ENCODE measurements at regions not wholly inside any gene's neighbourhood (a gene's known extent, or its start where the extent isn't known, plus 50 kb on each side); places are given as distances from the start of the nearest gene placed in this dataset.

DNA sequence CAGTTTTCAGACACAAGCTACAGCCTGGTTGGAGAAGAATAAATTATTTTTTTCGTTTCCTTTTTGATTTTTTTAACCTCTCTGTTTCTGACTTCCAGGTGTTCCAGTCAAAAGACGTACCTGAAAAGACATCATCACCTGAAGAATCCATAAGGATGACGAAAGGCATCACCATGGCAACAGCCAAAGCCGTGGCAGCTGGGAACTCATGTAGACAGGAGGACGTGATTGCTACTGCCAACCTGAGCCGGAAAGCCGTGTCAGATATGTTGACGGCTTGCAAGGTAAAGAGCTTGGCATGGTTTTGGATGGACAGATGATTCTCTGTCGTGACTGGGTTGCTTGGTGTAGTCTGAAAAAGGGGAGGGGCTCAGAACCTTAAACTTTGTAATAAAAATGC, 237.0 kb upstream of the TPM1 start:
- no peak for DNase-seq (ENCODE audit: low read depth)

DNA sequence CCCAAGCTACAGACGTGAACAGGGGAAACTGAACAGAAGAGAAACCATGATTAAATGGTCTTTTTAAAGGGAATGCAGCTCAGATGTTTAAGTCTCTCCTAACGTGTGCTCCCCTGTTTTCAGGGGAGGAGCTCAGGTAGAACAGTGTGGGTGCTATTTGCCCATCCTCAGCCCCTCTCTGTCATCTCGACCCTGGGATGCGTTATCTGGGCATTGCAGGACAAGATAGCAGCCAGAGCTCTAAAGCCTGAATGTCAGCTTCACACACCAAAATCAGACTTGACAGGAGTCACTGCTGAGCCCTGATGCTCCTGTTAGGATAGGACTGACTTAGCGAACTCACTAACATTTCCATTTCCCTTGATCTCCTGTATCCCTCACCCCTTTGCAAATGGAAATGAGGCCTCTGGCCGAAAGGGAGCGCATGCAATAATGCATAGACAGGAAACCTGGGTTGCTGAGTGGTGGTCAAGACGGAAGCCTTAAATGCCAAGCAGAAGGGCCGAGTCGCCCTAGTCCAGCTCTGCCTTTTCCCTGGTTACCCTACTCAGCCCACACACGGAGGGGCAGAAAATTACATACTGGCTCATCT, 234.9 kb upstream of the TPM1 start:
- DNase-seq (ENCODE audit: low read depth): no peak

DNA sequence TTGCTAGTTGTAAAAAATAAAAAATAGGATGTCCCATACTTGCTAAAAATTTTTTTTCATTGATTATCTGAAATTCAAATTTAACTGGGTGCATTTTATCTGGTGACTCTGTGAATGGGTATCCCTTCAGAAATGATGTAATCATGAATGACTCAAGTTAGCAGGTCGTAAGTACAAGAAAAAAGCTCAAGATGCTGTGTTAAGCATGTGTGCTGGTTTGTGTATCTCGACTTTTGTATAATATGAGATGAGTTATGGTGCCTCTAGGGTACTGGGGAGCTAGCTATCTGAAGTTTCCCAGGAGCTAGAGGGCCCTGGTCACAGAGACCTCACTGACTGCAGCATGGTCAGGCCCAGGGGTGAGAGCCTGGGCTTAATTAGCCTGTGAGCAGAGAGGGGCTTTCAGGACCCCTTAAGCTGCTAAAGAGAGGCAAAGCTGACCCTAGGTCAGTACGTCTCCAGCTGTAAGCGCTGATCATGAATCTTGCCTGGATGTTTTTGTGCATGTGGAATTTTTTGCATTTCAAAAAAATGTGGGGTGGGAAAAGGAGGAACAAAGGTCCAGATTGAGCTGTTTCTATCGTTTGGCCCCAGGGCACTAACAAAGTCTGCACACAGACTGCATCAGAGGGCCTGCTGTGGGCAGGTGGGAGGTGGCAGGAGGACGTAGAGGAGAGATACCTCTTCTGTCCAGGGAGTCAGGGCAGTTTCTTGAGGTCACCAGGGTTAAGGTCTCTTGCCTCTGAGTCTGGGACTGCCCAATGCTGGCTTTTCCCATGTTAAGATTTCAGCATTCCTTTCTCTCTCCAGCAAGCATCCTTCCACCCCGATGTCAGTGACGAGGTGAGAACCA, 233.2 kb upstream of the TPM1 start:
- DNase-seq (ENCODE audit: low read depth): no peak

DNA sequence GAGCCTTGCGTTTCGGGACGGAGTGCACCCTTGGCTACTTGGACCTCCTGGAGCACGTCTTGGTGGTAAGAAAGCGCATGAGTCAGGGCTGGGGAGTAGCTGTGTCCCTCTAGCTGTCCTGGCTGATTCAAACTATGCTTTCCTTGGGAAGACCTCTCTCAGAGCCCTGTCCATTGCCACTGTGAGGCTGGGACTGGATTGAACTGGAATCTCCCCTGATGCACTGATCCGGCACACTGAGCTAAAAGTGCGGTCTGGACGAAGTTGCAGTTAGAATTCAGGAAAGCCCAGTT, 232.6 kb upstream of the TPM1 start:
- DNase-seq (ENCODE audit: low read depth): no peak

DNA sequence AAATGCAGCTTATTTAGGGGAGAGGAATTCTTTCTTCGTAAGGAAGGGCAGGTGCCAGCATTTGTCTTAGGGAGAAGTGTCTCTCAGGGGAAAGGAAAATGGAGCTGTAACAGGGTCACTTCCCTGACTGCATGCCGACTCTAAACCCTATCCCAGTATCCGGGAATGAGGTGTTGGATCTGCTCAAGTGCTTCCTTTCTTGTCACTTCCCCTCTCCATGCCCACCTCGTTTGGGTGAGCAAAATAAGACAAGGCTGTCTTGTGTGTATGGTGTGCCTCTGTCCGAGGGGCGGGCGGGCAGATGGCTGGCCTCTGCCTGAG, 230.1 kb upstream of the TPM1 start:
- no peak for DNase-seq (ENCODE audit: low read depth)

DNA sequence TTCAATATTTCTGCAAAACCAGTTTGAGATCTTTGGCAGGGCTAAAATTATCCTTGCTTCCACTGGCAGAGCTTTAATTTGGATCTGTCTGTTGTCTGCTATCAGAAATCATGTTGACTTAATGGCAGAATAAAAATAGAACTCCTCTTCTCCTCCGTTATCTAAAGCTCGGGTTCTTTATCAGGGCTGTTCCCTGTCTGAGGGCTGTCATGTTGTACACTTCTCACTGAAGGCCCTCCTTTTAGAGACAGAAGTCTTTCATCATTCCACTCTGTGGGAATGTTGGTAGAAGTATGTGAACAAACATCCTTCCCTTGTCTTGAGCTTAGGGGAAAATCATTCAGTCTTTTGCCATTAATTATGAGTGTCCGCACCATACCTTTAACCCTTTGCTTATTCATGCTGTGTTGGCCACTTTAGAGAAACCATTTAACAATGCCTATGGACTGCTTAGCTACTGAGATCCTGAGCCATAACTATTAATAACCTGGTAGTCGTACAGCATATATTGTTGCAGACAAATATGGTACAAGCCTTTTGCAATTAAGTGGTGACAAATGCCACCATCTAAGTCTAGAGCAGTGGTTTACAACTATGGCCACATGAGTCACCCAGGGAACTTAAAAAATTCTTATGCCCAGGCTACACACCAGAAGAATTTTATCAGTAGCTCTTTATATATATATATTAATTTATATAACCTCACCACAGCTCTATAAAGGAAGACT, 226.0 kb upstream of the TPM1 start:
- DNase-seq (ENCODE audit: low read depth): no peak

DNA sequence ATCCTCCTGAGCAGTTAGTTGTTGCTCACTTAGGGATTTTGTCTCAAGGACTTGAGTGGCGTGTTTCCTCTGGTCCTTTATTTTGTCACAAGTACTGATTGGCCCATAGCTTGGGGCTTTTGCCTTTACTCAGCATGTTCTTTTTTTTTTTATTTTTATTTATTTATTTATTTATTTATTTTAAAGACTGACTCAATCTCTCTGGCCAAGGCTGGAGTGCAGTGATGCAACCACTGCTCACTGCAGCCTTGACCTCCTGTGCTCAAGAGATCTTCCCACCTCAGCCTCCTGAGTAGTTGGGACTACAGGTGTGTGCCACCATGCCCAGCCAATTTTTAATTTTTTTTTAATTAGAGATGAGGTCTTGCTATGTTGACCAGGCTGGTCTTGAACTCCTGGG, 223.9 kb upstream of the TPM1 start:
- DNase-seq (ENCODE audit: low read depth): no peak

DNA sequence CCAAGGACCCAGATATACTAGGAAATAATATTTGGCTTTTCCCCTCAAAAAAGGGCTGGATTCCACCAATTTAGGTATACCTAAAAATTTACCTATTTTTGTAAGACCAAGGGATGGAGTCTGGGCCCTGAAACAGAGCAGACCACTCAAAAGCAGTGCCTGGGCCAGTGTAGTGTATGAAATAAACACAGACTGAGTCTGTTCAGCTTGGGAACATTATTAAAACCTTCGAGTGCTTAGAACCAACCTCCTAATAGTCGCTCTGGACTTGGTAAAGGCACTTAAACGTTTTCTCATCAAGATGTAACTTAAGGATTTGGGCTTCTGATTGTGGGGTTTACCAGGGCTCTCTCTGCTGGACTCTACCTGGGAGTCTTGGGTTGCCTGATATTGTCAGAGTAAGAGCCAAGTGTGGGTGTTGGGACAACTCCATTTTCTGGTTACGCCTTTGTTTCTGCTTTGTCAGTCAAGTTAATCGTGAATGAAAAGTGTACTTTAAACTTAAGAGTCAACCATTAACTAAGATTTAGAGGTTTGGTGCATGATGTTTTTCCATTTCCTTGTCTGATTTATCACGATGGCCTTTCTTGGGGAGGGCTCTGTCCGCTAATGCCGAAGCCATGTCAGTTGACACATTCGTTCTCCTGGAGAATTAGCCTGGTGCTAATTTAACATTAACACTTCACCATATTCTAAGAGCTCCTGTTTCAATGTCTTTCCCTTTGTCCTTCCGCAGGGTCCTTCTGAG, 221.0 kb upstream of the TPM1 start:
- DNase-seq (ENCODE audit: low read depth): no peak

DNA sequence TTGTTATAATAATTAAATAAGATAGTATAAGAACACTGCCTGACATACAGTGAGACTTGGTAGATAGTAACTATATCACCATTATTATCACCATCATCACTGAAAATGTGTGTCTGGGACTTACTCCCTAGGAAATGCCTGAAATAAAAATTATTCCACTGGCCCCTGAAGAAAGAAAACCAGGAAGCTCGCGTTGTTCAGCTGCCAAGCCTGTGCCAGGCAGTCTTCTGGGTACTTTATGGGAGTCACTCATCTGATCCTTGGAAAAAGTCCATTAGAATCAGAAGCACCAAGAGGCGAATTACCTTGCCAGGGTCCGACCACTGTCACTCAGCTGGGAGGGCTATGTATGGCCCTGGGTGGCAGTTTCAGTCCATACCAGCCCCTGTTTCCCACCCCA, 220.3 kb upstream of the TPM1 start:
- DNase-seq (ENCODE audit: low read depth): no peak

DNA sequence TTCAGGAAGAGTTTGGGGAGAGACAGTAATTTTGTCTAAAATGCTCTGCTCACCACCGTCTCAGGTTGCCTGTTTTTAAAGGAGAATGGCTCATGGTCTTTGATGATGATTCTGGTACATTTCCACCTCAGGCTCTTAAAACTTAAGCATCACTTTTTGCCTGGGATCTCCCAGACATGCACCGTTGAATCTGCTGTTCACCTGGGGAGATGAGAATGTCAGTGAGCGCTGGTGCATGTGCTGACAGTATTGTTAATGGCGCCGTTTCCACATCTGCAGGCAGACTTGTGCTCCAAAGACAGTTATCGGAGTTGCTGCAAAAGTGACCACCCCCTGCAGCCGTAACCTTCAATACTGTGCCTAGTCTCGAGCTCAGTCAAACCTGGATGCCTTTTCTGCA, 219.0 kb upstream of the TPM1 start:
- DNase-seq (ENCODE audit: low read depth): no peak

DNA sequence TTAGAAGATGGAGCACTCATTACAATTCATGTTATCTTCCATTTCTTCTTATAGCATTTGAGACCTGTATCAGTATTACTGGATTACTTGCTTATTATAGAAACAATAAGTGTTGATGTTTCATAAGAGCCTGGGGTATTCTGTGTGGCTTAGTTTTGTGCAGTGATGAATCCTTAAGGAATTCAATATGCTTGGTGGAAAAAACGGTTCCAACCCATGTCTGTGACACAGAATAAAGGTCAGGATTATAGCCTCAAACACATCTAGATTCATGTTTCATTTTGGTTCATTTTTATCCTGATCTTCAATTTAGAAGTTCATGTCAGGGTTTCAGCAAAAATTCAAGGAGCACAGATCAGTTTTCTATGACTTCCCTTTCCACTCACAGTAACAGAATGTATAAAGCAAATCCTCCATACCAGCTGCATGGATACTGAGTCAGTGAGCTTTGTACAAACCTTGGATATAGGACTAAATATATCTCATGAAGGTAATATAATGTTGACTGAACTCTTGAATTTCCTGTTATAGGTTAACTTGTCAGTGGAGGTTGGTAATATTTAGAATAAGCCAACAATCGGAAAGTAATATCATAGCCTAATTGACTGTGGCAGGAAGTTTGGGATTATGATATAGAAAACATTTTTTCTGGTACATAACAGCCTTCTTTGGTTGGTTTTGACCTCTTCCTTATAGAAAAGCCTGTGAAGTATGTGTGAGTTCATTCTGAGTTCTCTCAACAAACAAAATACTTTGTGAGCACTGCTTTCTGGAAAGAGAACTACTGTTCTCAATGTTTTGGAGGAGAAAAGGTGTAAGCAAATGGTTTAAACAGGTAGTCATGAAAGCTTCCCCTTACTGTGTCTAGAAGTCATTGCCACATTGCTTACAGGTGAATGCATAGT, 218.2 kb upstream of the TPM1 start:
- no peak for DNase-seq (ENCODE audit: low read depth)

DNA sequence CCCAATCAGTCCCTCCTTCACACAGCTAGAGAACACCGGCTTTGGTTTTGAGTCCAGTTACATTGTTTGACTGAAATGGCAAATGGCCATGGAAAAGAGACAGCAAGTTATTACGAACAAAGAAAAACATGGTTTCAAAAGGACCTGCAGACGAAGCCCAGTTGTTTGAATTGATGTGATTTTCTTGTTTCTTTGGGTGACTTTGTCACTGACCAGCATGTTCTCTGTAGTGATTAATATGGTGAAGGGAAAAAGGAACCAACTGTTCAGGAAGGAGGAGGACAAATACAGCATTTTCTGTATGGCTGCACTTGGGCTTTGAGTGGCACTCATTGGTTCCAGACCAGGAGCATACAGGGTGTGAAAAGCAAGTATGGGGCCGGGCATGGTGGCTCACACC, 217.4 kb upstream of the TPM1 start:
- DNase-seq (ENCODE audit: low read depth): no peak

DNA sequence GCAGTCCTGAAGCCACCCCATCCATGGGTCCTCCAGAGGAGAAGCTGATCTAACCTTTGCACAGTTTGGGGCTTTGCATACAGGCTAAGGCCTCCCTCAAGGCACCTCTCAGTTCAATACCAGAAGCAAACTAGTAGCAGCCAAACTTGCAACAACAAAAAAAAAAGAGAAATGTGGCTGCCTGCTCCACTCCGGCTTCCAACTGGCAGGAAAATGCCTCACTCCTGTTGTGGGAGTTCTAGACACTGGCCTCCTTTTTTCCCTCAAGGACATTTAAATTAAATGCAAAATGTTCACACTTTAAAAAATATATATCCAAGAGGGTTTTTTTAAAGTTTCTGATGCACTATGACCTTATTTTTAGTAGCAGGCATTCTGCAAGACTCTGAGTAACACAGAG, 216.0 kb upstream of the TPM1 start:
- no peak for DNase-seq (ENCODE audit: low read depth)

DNA sequence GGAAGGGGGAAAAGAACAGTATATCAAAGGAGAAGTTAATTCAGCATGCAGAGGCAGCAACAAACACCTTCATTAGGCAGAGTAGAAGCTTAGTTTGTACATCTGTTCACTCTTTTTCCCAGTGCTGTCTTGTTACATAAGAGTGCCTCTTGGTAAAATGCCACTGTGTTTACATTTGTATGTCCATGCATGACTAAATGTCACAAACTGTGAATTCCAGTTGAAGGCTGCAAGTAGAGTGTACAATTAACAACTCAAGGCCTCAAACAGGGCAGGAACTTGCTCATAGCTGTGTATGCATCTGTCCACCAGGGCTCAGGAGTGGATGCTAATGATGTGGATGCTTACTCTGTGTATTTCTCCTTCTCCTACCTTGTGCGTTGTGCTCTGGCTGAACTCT, 214.2 kb upstream of the TPM1 start:
- DNase-seq (ENCODE audit: low read depth): no peak

DNA sequence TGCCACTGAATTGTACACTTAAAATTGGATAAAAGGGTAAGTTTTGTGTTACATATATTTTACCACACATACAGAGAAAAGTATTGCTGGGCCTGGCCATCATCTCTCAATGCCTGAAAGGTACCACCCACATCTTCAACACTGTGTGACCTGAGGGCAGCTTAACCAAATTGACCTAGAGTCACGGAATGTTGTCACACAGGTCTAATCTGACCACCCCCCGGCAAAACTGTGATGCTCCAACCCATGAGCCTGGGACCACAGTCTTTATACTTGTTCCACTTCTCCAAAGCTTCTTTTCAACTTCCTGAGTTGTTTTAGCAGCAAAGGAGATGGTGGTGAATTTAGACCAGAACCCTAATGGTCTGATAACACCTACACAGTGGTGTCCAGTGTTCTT, 210.3 kb upstream of the TPM1 start:
- DNase-seq (ENCODE audit: low read depth): no peak

DNA sequence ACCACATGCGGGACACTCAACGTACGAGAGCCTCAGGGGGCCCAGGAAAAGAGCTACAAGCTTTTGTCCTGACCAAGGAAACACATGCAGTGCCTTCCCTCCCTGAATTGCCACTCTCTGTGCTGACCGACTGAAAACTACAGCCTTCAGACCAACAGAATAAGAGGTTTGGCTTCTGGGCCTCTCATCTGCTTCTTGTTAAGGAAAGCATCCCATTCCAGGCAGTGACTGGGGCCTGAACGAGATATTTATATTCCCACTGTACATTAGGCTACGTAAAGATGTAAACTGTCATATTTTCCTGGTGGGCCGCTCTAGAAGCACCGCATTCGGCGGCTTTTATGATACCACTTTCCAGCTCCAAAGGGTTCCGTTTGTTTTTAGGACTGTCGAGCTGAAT, 208.9 kb upstream of the TPM1 start:
- no peak for DNase-seq (ENCODE audit: low read depth)

DNA sequence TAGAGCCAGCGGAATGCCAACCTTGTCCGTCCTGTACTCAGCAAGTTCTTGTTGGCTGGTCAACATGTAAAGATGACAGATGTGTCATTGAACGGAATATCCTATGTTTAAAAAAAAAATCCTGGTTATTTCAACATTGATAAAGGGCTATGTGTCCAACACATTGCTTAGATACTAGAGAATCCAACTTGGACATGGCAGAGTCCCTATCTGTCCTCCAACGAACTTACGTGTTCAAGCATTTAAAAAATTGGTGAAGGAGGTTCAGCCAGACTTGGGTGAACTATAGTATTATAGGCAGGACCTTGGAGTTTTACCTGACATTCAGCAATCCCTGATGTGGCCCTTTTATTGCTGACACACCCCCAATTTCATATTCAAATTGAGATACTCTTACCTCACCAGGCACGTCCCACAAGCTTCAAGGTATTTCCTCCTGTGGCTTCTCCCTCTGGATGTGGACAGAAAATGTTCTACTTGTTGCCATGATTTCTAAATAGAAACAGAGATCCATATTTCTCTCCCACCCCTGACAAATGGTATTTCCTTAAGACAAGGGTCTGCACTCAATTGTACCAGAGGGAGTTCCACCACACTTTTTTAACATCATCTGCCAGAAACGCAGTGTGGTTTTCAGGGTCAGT, 207.7 kb upstream of the TPM1 start:
- DNase-seq (ENCODE audit: low read depth): no peak

DNA sequence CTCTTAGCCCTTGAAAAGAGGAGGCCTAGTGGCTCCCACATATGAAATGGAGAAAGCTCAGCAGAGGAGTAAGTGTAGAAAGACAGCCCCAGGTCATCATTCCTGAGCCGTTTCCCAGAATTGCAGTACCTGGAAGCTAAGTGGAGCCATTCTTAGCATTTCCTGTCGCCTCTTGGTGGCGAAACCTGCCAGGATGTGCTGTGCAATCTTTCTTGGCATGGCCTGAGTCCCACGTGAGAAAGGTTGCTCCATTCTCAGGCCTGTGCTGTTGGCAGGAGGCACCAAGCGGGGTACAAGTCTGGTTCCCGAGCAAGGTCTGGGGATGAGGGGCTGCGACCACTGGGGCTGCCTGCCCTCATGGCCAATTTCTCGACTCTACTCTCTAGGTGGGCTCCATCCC, 207.2 kb upstream of the TPM1 start:
- DNase-seq (ENCODE audit: low read depth): no peak

DNA sequence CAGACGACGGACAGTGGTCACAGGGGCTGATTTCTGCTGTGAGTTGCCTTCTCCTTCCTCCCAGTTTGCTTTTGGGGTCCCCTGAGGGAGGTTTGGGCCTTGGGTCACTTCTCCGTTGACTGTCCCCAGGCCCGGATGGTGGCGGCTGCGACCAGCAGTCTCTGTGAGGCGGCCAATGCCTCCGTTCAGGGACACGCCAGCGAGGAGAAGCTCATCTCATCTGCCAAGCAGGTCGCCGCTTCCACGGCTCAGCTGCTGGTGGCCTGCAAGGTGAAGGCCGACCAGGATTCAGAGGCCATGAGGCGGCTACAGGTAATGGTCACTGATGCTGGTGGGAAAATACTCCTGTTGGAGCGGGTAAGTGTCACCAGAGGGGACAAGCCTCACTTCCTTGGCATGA, 206.8 kb upstream of the TPM1 start:
- no peak for DNase-seq (ENCODE audit: low read depth)

DNA sequence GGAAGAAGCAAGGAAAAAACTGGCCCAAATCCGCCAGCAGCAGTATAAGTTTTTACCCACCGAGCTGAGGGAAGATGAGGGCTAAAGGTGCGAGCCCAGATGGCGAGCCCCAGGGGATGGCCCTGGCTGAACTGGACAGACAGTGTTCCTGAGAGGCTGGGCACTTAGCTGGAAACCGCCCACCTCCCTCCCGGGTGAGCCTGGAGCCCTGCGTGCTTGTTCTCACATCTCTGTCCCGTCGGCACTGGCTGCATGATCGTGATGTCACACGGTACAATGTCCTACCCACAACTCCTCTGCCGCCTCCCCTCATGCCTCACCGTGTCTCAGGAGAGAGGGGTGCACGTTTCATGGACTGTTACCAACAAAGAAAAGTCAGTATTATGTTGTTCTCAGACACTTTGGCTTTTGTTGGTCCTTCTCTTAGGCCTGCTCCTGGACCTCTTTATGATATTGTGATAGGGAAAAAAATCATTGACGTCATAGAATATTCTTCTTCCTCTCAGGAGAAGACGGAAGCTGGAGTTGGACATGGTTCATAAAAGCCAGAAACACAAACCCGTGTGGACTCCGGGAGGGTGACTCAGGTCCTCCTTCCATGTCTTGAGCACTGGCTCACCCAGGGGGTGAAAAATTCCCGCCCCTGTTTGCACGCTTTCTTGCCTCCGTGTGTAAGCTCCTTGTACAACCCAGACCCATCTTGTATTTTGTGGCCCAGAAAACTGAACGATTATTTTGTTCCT, 201.8 kb upstream of the TPM1 start:
- no peak for DNase-seq (ENCODE audit: low read depth)

DNA sequence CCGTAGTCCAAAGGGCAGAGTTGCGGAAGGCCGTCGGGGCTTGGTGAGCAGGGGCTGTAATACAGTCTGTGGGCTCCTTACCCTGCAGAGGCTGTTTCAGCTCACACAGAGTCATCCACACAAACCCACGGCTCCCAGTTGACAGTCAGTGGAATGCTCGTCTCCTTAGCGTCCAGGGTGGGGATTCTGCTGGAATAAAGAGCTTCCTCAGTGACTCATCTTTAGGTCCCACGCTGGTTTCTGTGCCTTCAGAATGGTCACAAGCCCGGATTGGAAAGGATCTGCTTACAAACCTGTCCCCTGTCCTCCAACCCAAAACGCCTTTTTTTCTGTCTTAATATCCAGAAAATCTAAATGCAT, 201.3 kb upstream of the TPM1 start:
- DNase-seq (ENCODE audit: low read depth): no peak
